ENCODE measurements at regions not wholly inside any gene's neighbourhood (a gene's known extent, or its start where the extent isn't known, plus 50 kb on each side); places are given as distances from the start of the nearest gene placed in this dataset.

DNA sequence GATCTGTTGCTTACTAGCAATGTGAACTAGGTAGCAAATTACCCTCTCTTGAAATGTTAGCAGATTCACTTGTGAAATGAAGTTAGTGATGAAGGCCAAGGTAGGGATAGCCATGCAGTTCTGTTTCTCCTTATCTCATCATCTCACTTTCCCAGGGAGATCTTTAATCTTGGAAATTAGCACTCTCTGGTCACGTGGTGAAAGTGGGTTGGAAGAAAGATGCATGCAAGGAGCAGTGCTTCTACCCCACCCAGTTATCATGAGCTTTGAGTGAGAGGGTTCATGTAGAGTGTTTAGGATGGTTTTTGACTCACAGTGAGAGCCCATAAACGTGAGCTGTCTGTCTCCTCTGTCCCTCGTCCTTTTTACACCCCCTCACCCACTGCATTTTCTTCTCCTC, 346.3 kb downstream of the QKI start:
- TF ChIP-seq, protein P1, sequence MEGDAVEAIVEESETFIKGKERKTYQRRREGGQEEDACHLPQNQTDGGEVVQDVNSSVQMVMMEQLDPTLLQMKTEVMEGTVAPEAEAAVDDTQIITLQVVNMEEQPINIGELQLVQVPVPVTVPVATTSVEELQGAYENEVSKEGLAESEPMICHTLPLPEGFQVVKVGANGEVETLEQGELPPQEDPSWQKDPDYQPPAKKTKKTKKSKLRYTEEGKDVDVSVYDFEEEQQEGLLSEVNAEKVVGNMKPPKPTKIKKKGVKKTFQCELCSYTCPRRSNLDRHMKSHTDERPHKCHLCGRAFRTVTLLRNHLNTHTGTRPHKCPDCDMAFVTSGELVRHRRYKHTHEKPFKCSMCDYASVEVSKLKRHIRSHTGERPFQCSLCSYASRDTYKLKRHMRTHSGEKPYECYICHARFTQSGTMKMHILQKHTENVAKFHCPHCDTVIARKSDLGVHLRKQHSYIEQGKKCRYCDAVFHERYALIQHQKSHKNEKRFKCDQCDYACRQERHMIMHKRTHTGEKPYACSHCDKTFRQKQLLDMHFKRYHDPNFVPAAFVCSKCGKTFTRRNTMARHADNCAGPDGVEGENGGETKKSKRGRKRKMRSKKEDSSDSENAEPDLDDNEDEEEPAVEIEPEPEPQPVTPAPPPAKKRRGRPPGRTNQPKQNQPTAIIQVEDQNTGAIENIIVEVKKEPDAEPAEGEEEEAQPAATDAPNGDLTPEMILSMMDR (conservative IDR thresholded peaks at IDR 0.05; ENCODE audit: low read length) = no peak
- no peak for TF ChIP-seq EZH2phosphoT487 (IDR thresholded peaks at IDR 0.05; ENCODE audit: borderline replicate concordance)
